LHCN-M2 (cell line): ENCODE measurements at regions not wholly inside any gene's neighbourhood (a gene's known extent, or its start where the extent isn't known, plus 50 kb on each side); places are given as distances from the start of the nearest gene placed in this dataset.
A peak's percentile ranks its signal among the peaks of the same experiment; 100 is the strongest.
"Not testable (repeated sequence)": the region's sequence is repeated elsewhere in the genome, so short reads cannot be mapped to it uniquely, and the experiment has no call there.

Source experiments
- DNase-seq: peaks from one replicate; pipeline ENCODE4 v3.0.0-alpha.2; 2012; ENCODE audit warnings: low read depth

- DNase-seq: no peak
These were observed 687.6 kb upstream of the MEF2C start for GRCh38 chr5:89570557-89570956.

- no peak for DNase-seq
These were observed 683.4 kb upstream of the MEF2C start for GRCh38 chr5:89566340-89566739.

- no peak for DNase-seq
These were observed 677.7 kb upstream of the MEF2C start for GRCh38 chr5:89560696-89561095.

- DNase-seq: peak; percentile 91
These were observed 673.4 kb upstream of the MEF2C start for GRCh38 chr5:89556215-89556913.

DNA sequence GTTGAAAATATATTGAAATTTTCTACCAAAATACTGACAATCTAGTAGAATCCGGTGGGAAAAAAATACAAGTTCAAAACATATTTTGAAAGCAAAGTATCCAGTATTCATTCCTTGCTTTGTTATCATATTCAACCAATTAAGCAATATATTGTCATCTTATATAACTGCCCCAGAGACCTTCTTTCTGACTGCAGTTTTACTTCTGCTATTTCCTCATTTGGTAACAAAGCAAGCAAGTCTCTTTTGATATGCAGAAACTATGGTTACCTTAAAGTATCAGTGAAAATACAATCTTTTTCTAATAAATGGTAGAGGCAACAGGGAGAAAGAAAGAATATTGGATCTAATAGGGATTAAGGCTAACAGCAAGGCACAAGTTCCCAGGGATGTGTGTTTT lies 663.7 kb upstream of the MEF2C start:
- DNase-seq: no peak

DNA sequence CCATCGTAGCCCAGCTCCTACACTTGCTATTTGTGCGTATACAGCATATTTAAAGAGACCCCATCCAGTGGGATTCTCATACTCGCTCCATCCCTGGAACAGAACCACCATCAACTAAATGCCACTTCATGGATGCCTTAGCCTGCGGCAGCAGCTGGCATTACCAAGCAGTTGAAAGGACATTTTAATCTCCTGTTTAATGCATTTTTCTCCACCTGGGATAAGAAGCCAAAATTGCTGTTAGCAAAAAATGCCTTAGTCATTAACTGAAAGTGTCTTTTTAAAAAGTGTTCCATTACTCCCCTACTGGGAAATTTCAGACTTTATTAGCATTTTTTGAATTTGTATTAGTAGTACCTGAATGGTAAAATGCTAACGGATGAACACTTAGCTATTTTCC lies 662.6 kb upstream of the MEF2C start:
- no peak for DNase-seq

DNA sequence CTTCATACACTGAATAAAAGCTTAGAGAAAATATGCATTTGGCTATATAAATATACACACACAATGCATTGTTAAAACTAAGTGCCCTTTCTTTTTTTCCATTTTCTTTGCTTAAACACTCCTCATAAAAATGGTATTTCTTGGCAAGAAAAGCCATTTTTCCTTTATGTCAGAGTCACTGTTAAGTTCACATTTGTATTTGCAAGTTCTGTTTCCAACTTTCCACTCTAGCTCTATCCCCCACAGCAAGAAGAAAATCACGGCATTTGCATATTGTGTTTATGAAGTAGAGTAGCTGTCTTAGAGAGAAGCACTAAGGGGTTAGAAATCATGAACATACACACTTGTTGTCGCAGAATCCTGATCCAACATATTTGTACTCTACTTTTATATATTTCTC lies 662.1 kb upstream of the MEF2C start:
- no peak for DNase-seq

DNA sequence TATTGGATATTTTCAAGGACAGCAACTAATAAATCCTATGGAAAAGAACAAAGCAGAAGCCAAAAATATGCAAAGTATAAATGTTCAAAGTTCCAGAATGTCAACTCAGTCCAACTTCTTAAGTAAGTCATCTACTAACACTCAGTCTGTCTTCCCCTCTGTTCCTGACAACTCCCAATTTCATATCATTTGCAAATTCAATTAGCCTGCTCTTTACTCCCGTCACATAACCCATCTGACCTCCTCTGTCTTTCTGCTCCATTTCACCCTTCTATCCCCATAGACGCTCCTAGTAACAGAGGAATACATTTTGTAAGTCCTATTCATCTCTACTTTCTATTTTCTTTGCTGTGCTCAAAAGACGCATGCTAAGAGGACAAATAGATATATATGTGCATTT lies 659.8 kb upstream of the MEF2C start:
- no peak for DNase-seq

DNA sequence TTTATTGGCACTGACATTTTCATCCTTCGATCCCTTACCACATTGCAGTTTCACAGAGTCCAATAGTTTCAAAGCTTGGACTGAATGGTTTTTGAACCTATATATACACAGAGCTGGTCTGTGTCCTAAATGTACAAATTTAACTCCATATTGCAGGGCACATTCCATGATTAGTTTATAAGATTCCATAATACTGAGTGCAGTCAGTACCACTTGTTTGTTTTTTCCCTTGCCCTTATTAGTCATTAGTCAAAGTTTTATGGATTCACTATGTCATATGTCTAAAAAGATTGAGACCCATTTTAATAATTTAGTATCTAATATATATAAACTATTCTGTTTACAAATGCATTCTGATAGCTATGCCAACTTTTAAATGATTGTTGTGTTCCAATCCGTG lies 654.8 kb upstream of the MEF2C start:
- no peak for DNase-seq

GRCh38 chr5:89536020-89536419 lies 653.0 kb upstream of the MEF2C start:
- no peak for DNase-seq

GRCh38 chr5:89535411-89535810 lies 652.4 kb upstream of the MEF2C start:
- DNase-seq: peak; percentile 34

- peak; percentile 18 for DNase-seq
These were observed 651.3 kb upstream of the MEF2C start for GRCh38 chr5:89534331-89534730.

GRCh38 chr5:89524785-89525184 lies 641.8 kb upstream of the MEF2C start:
- DNase-seq: no peak

GRCh38 chr5:89523867-89524266 lies 640.9 kb upstream of the MEF2C start:
- DNase-seq: not testable (repeated sequence)

GRCh38 chr5:89520771-89521170 lies 637.8 kb upstream of the MEF2C start:
- DNase-seq: no peak

DNA sequence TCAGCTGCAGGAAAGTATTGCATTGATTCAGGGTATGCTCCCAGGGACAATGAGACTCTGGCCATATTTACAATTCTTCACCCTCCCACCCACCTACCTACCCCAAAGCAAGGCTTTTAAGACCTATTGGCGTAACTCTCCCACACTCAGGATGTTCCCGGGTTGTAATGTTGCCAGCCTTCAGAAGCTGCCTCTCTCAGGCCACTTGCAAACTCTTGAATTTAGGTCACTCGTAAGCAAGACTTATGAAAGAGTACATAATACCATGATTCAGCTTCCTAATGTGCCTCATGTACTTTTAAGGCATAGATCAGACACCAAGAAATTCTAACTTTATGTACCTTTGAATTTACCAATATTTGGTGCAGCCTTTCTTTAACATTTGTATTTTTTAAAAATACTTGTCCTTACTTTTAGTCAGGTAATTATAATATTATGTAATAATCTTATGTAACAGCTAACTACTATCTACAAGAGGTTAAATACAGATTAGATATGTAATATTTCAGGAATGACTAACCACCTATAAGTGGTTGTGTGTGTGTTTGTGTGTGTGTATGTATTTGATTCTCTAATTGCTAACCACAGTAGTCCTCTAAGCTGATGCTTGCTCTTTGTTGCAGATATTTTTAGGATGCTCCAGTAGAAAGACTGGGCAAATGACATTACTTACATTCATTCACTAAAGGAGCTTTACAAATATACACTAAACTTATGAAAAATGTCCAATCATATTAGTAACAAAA lies 630.5 kb upstream of the MEF2C start:
- DNase-seq: peak; percentile 9

DNA sequence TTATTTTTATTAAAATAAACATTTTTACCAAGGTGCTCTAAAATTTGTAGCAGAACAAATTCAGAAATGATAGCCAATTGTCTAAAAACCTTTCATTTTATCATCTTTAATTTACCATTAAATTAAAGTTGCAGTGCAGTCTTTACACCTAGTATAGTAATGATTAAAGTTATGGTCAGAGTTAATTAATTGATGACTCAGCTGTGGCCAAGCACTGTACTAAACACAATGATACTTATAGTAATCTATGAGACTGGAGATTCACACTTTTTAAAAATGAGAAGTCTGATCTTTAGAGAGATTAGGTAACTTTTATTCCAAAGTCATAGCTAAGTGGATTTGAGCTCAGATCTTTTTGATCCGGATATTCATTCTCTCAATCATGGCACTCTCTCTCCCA lies 621.1 kb upstream of the MEF2C start:
- no peak for DNase-seq

DNA sequence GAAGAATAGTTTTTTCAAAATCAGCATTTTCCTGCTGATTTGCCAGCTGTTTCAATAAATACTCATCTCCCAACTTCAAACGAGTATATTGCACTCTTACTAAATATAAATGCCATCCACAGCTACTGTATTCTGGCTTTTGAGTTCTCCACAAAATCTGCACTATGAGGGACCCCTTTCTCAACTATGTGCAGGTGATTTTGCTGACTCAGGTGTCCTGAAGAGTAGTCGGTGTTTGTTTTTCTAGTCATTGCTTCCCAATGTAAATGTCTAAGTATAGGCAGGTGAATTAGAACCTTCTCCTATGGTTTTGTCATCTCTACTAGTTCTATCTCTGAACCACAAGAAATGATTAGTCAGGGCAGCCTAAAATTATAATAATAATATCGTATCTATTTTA lies 616.8 kb upstream of the MEF2C start:
- DNase-seq: no peak

DNA sequence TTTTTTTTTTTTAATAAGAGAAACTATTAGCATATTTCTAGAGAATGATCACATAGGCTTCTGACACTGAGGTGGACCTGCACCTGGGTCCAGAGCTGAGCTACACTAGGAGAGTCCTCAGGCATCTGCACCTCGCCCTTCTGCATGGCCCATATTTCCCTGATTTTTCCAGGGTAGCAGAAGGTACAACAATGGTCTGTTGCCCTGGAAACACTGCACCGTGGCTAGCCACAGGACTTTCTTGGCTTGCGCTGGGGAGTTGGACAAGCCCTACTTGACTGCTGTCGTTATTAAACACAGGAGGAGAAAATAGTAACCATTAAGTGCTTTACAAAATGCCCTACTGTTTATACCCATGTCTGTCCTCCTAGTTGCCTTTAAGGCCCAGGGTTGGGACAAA lies 615.7 kb upstream of the MEF2C start:
- no peak for DNase-seq

GRCh38 chr5:89493414-89493813 lies 610.4 kb upstream of the MEF2C start:
- DNase-seq: no peak

- DNase-seq: no peak
These were observed 602.0 kb upstream of the MEF2C start for GRCh38 chr5:89484962-89485361.

GRCh38 chr5:89480406-89481007 lies 597.5 kb upstream of the MEF2C start:
- DNase-seq: peak; percentile 50

DNA sequence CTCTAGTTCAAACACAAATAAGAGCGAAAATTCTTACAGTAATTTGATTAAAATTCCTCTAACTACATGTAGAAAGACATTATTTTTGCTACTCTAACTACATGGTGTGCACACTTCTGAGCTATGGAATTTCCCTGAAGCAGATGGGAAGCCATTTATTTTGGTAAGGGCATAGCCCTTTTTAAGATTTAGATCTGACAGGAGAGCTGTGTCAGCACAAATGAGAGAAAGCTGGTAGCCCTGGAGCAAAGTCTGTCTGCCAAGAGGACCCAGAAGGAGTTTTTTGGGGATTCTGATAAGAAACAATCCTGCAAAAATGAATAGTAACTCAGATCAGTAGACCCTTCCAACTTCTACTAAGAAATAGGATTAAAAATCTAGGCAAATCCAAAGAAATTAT lies 595.9 kb upstream of the MEF2C start:
- no peak for DNase-seq
